ENCODE measurements at regions not wholly inside any gene's neighbourhood (a gene's known extent, or its start where the extent isn't known, plus 50 kb on each side); places are given as distances from the start of the nearest gene placed in this dataset.

DNA sequence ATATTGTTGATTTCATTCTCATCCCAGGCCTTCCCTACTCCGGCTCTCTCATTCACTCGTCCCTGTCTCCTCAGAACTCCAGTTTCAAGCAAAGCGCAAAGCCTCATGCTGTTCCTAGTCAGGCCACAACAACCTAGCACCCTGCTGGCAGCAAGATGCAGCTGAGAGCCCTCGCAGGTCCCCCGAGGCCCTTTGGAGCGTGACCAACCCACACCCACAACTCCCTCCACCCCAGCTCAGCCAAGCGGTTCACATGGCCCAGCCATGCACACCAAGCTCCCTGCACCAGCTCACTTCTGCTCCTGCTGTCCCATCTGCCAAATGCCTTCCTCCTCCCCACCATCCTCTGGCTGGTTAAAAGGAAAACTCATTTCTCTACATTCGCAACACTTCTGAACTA is 195.8 kb downstream of the IRX5 start (continued):
- no peak for TF ChIP-seq REST (IDR thresholded peaks at IDR 0.05; ENCODE audit: borderline replicate concordance)
- TF ChIP-seq REST (CRISPR knock-in tag; IDR thresholded peaks at IDR 0.05; ENCODE audit: low read depth), result no peak
- TF ChIP-seq ZBED1 (IDR thresholded peaks at IDR 0.05), result no peak
- no peak for TF ChIP-seq U2AF1 (optimal IDR thresholded peaks at IDR 0.05; ENCODE audit: low read depth, low read length)

DNA sequence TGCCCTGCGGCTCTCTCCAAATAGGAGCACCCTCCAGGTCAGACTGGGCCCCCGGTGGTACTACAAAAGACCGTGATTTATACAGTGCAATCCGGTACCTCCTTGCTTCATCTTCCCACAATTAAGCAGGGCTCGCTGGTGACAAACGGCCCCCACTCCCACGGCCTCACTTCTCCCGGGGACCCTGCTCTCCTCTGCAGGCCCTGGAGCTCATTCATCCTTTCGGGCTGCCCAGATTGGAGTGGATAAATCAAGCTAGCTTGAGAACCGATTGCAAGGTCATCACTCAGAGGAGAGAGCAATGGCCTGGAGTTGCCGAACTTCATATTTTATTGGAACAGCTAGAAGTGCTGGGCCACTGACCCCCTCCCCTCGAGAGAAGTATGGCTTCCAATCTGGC is 193.5 kb upstream of the IRX6 start:
- DNase-seq (ENCODE audit: extremely low read depth in 1 of 4, low spot score in 3 of 4) (no peak), ATAC-seq (no peak), FAIRE-seq (no peak)
- Histone ChIP-seq H3K4me2 (ENCODE audit: insufficient read depth, low read length) (no peak overlapping the region), H3K27me3 (ENCODE audit: control insufficient read depth in 2 of 2, insufficient read depth in 2 of 2, low read length in 2 of 2) (no peaks in the 10 kb centered on the region; a peak in 1 of 5 replicates), H3K27ac (ENCODE audit: extremely low read depth, low read depth, low read length) (no peak overlapping the region), H3K4me1 (replicated peaks in 1 of 2; ENCODE audit: control insufficient read depth in 2 of 2, insufficient read depth in 2 of 2, low read length in 2 of 2) (no peaks in the 10 kb centered on the region), H3K9me3 (replicated peaks; ENCODE audit: control insufficient read depth, insufficient read depth, low read depth, low read length) (no peaks in the 10 kb centered on the region), H3K79me2 (ENCODE audit: control insufficient read depth, insufficient read depth, low read length) (no peaks in the 10 kb centered on the region), H3K36me3 (ENCODE audit: control insufficient read depth, insufficient read depth, low read length) (no peaks in the 10 kb centered on the region), H3K4me3 (no peak overlapping the region), H2AFZ (ENCODE audit: low read depth, low read length) (no peak overlapping the region), H3K9ac (ENCODE audit: insufficient read depth in 1 of 2, low read depth in 2 of 2, low read length in 2 of 2) (no peak overlapping the region), H3K9me1 (ENCODE audit: control insufficient read depth, insufficient read depth, low read length) (peaks cover 3% of the 10 kb centered on the region), H4K20me1 (replicated peaks; ENCODE audit: control insufficient read depth, insufficient read depth, low read length) (no peaks in the 10 kb centered on the region)
- POLR2A ChIA-PET, result no interaction called here
- CTCF ChIA-PET (ENCODE audit: low intra/inter-chr PET ratio), result no interaction called here
- WGBS (ENCODE audit: insufficient coverage, low coverage, missing lambda C conversion rate), result 2% methylated on average over 12 of the region's 12 CpGs
- in situ Hi-C loops (cut with MboI) (no loop called here), intact Hi-C loops (cut with micrococcal nuclease) (no loop called here)
- no TSS peak for BruUV-seq (replicated peaks)
- TF ChIP-seq ZBTB17 (CRISPR knock-in tag; IDR thresholded peaks at IDR 0.05) (no peak), BDP1 (IDR thresholded peaks at IDR 0.05; ENCODE audit: insufficient read depth, insufficient read length) (no peak)
- TF ChIP-seq, protein P1, sequence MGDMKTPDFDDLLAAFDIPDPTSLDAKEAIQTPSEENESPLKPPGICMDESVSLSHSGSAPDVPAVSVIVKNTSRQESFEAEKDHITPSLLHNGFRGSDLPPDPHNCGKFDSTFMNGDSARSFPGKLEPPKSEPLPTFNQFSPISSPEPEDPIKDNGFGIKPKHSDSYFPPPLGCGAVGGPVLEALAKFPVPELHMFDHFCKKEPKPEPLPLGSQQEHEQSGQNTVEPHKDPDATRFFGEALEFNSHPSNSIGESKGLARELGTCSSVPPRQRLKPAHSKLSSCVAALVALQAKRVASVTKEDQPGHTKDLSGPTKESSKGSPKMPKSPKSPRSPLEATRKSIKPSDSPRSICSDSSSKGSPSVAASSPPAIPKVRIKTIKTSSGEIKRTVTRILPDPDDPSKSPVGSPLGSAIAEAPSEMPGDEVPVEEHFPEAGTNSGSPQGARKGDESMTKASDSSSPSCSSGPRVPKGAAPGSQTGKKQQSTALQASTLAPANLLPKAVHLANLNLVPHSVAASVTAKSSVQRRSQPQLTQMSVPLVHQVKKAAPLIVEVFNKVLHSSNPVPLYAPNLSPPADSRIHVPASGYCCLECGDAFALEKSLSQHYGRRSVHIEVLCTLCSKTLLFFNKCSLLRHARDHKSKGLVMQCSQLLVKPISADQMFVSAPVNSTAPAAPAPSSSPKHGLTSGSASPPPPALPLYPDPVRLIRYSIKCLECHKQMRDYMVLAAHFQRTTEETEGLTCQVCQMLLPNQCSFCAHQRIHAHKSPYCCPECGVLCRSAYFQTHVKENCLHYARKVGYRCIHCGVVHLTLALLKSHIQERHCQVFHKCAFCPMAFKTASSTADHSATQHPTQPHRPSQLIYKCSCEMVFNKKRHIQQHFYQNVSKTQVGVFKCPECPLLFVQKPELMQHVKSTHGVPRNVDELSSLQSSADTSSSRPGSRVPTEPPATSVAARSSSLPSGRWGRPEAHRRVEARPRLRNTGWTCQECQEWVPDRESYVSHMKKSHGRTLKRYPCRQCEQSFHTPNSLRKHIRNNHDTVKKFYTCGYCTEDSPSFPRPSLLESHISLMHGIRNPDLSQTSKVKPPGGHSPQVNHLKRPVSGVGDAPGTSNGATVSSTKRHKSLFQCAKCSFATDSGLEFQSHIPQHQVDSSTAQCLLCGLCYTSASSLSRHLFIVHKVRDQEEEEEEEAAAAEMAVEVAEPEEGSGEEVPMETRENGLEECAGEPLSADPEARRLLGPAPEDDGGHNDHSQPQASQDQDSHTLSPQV (IDR thresholded peaks at IDR 0.05), result no peak

All from K562 (cell line).